EH (cell line): ENCODE measurements at regions not wholly inside any gene's neighbourhood (a gene's known extent, or its start where the extent isn't known, plus 50 kb on each side); places are given as distances from the start of the nearest gene placed in this dataset.

ENCODE experiments used
- DNase-seq: peaks from one replicate; pipeline ENCODE4 v3.0.0-alpha.2; 2015; ENCODE audit warnings: low read depth

- DNase-seq = no peak
Observed at GRCh38 chr11:115555336-115556090, 51.3 kb upstream of the CADM1 start.
